Transverse colon (tissue), 4 donors: ENCODE measurements at regions not wholly inside any gene's neighbourhood (a gene's known extent, or its start where the extent isn't known, plus 50 kb on each side); places are given as distances from the start of the nearest gene placed in this dataset.

Source experiments
- DNase-seq: peaks from one replicate; pipeline ENCODE4 v3.0.0-alpha.2; 2019
- H3K27ac ChIP-seq, 4 donors: fragments of 200-600 bp; sonication (generic); 2 replicates each; pipeline ENCODE4 v1.5.1; 2016 to 2018; ENCODE audit warnings: inconsistent platforms in 4 of 4
- H3K27me3 ChIP-seq: fragments of 200-600 bp; sonication (generic); 2 replicates; pipeline ENCODE4 v1.5.1; 2017; ENCODE audit warnings: inconsistent platforms
- H3K36me3 ChIP-seq, 4 donors: fragments of 200-600 bp; sonication (generic); 2 replicates each; pipeline ENCODE4 v1.5.1; 2017 to 2019; ENCODE audit warnings: inconsistent platforms in 4 of 4
- H3K4me1 ChIP-seq, 4 donors: fragments of 200-600 bp; sonication (generic); 2 replicates each; pipeline ENCODE4 v1.5.1; 2017 to 2020; ENCODE audit warnings: inconsistent platforms in 4 of 4
- H3K4me3 ChIP-seq, 4 donors: fragments of 200-600 bp; sonication (generic); 1 replicate in 1 of 4; 2 replicates in 3 of 4; pipeline versions ENCODE4 v1.5.1 to v1.6.1; 2017 to 2019; ENCODE audit warnings: inconsistent platforms in 4 of 4
- H3K9me3 ChIP-seq, 2 donors: fragments of 200-600 bp; sonication (generic); 2 replicates each; pipeline ENCODE4 v1.5.1; 2017 to 2019; ENCODE audit warnings: inconsistent platforms in 2 of 2
- CTCF ChIP-seq, 5 experiments: fragments of 200-600 bp in 3 of 5; fragments of 450-650 bp in 2 of 5; sonication (generic) in 3 of 5; IDR thresholded peaks; 1 replicate in 2 of 5; 2 replicates in 3 of 5; pipeline ENCODE4 v1.5.1; 2016 to 2017; ENCODE audit warnings: antibody characterized with exemption in 5 of 5, inconsistent platforms in 3 of 5, mild to moderate bottlenecking in 2 of 5, moderate library complexity in 1 of 5
- EP300 ChIP-seq: sonication (generic); formaldehyde crosslinking; IDR thresholded peaks from one replicate; pipeline ENCODE4 v1.6.1; 2017; ENCODE audit warnings: antibody characterized with exemption, low read depth
- POLR2A ChIP-seq: fragments of 450-650 bp; IDR thresholded peaks from one replicate; pipeline ENCODE4 v1.6.1; 2016; ENCODE audit warnings: antibody characterized with exemption, mild to moderate bottlenecking, moderate library complexity
- POLR2AphosphoS5 ChIP-seq, 3 donors: sonication (generic); formaldehyde crosslinking; IDR thresholded peaks; one replicate each; pipeline ENCODE4 v1.6.1; 2016; ENCODE audit warnings: antibody characterized with exemption in 3 of 3
- WGBS, 2 donors: methylation state at CpG; one replicate each; pipeline ENCODE4 v1.1.5; 2018; ENCODE audit warnings: low coverage in 1 of 2; 5-methylcytosine and 5-hydroxymethylcytosine counted together
- in situ Hi-C, 4 donors: fragments of 200-750 bp; cut with MboI; loops; one replicate each; pipeline versions ENCODE4 v1.15.0 to v1.15.1; 2017; ENCODE audit warnings: low sequenced_read_pairs in 3 of 4, low pct_ligation_motif_present in 1 of 4, low pct_unique_long_range_greater_than_20kb in 1 of 4
- intact Hi-C: fragments of 100-400 bp; cut with DNase I; formaldehyde crosslinking; loops from one replicate; pipeline ENCODE4 v1.15.1; 2023; ENCODE audit warnings: low total_unique reads

GRCh38 chr13:109595471-109595870, 190.9 kb downstream of the IRS2 start:
- 51 to 73% methylated on average over 2 of the region's 2 CpGs for WGBS, 2 donors
- intact Hi-C loops (no loop called here), in situ Hi-C loops (no loop called here)
- Histone ChIP-seq H3K4me1 (peaks cover 0 to 24% (median 14%) of the 10 kb centered on the region in 4 donors), H3K27me3 (no peaks in the 10 kb centered on the region), H3K27ac (no peak overlapping the region), H3K4me3 (no peak overlapping the region), H3K9me3 (no peaks in the 10 kb centered on the region), H3K36me3 (no peaks in the 10 kb centered on the region)
- no peak for TF ChIP-seq CTCF (IDR thresholded peaks at IDR 0.05)
- DNase-seq, result no peak

DNA sequence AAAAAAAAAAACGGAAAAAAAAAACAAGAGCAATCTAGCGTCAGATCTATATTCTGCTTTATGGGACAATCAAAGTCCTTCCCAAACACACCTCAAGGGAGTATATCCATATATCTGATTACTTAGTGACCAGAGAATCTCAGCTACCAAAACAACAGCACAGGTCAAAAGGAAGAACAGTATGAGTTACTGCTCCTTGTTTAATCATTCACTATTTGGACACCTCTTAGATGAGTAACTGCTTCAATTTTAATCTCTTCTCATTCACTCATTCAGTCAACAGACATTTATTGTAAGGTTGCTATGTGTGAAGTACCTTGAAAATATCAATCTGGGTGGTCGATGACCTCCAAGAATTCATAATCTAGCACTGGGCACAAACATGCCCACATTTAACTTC, 193.2 kb downstream of the IRS2 start:
- intact Hi-C loops, result no loop called here
- WGBS, 2 donors, result 43 to 50% methylated on average over 1 to 3 of the region's 3 CpGs

DNA sequence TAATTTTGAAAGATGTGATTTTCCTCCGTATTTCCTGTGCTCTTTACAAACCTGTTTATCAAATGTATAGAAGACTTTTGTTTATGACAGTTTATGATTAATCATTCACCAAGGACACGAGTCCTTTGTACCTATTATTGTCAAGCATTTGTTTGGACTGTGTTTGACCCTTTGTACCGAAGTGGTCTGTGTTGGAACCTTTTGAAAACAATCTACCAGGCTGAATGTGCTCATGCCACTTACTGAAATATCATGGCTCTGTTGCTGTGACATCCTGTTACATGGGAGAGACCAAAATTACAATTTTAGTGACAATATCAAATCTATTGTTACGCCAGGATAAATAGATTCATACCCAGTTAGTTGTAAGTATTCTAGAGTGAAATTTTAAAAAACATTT, 193.6 kb downstream of the IRS2 start:
- DNase-seq, result no peak
- TF ChIP-seq POLR2AphosphoS5 (IDR thresholded peaks at IDR 0.05), result peak in 2 of 3 donors; percentile 25 to 43
- no peak for TF ChIP-seq EP300
- in situ Hi-C loops, result no loop called here

More for the DNA sequence above, 193.2 kb downstream of the IRS2 start:
- Histone ChIP-seq H3K27me3 (no peaks in the 10 kb centered on the region), H3K4me1 (peaks cover 0 to 29% (median 14%) of the 10 kb centered on the region in 4 donors), H3K9me3 (no peaks in the 10 kb centered on the region), H3K27ac (peak overlapping the region; percentile 58 to 77 (median 72)), H3K4me3 (no peak overlapping the region), H3K36me3 (no peaks in the 10 kb centered on the region)
- TF ChIP-seq EP300, result no peak
- TF ChIP-seq CTCF (IDR thresholded peaks at IDR 0.05), result no peak
- no peak for TF ChIP-seq POLR2AphosphoS5 (IDR thresholded peaks at IDR 0.05)
- TF ChIP-seq POLR2A, result no peak
- in situ Hi-C loops, result no loop called here
- no peak for DNase-seq

DNA sequence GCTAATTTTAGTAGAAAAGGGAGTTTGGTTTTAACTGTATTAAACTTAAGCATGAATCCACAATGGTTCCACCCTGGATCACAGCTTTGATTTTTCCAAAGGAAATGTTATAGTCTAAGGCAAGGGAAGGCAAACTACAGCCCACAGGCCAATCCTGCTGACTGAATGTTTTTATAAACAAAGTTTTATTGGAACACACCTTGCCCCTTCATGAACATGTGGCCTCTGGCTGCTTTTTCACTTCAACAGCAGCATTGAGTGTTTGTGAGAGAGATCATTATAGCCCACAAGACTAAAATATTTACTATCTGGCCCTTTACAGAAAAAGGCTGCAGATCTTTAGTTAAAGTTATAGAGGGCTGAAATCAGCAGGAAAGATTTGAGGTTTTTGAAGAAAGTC, 198.7 kb downstream of the IRS2 start:
- peak overlapping the region; percentile 54 to 80 (median 75) for H3K27ac ChIP-seq

More for the DNA sequence above, 193.6 kb downstream of the IRS2 start:
- peaks cover 0 to 32% (median 15%) of the 10 kb centered on the region in 4 donors for H3K4me1 ChIP-seq
- WGBS, 2 donors, result 36 to 38% methylated on average over 4 of the region's 4 CpGs
- intact Hi-C loops, result no loop called here
- H3K4me3 ChIP-seq, result no peak overlapping the region
- H3K36me3 ChIP-seq, result no peaks in the 10 kb centered on the region
- no peaks in the 10 kb centered on the region for H3K9me3 ChIP-seq
- peak overlapping the region; percentile 58 to 77 (median 72) for H3K27ac ChIP-seq
- no peaks in the 10 kb centered on the region for H3K27me3 ChIP-seq

More for the DNA sequence above, 198.7 kb downstream of the IRS2 start:
- H3K27me3 ChIP-seq, result no peaks in the 10 kb centered on the region
- no peak overlapping the region for H3K4me3 ChIP-seq
- in situ Hi-C loops (no loop called here), intact Hi-C loops (no loop called here)
- TF ChIP-seq POLR2AphosphoS5 (IDR thresholded peaks at IDR 0.05) (no peak), POLR2A (no peak), EP300 (no peak), CTCF (IDR thresholded peaks at IDR 0.05) (no peak)
- H3K36me3 ChIP-seq, result no peaks in the 10 kb centered on the region
- peaks cover 0 to 45% (median 15%) of the 10 kb centered on the region in 4 donors for H3K4me1 ChIP-seq
- no peaks in the 10 kb centered on the region for H3K9me3 ChIP-seq
- no peak for DNase-seq
